CD4-positive, alpha-beta T cell treated with Interleukin-2 at 100 ng/mL for 4 hours (primary cell): ENCODE measurements at regions not wholly inside any gene's neighbourhood (a gene's known extent, or its start where the extent isn't known, plus 50 kb on each side); places are given as distances from the start of the nearest gene placed in this dataset.
"Not testable (repeated sequence)": the region's sequence is repeated elsewhere in the genome, so short reads cannot be mapped to it uniquely, and the experiment has no call there.

Experiments
- DNase-seq: peaks from one replicate; pipeline ENCODE4 v3.0.0-alpha.2; 2020; ENCODE audit warnings: low spot score

DNA sequence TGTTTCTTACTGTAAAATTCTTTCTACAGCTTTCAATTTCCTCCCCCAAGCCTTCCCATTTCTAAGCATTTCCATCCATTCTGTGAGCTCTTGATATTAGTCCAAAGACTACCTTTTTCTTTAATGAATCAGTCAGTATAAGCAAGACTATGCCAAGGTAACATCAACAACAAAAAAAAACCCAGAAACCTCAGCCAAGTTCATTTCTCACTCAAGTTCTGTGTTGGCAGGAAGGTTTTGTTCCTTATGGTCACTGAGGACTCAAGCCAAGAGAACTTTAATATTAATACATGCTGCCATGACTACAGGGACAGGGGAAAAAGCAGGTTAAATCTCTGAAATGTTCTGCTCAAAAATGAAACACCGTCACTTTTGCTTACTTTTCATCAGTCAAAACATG is 621.2 kb upstream of the NRP1 start:
- no peak for DNase-seq

GRCh38 chr10:33952692-33953360 is 618.4 kb upstream of the NRP1 start:
- no peak for DNase-seq

DNA sequence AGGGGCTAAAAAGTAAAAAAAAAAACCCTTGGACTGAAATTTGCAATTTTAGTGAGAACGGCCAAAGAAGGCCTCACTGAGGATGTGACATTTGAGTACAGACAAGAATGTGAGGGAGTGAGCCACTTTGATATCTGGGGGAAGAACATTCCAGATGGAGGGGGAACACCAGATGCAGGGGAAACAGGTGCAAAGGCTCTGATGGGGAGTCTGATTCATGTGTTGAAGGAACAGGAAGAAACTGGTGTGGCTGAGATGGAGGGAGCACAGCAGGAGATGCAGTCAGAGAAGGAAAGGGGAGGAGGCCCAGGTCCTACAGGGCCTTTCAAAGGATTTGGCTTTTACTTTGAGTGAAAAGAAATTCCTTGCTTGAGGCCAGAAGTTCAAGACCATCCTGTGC is 615.7 kb upstream of the NRP1 start:
- no peak for DNase-seq

GRCh38 chr10:33947544-33947943 is 613.1 kb upstream of the NRP1 start:
- no peak for DNase-seq

DNA sequence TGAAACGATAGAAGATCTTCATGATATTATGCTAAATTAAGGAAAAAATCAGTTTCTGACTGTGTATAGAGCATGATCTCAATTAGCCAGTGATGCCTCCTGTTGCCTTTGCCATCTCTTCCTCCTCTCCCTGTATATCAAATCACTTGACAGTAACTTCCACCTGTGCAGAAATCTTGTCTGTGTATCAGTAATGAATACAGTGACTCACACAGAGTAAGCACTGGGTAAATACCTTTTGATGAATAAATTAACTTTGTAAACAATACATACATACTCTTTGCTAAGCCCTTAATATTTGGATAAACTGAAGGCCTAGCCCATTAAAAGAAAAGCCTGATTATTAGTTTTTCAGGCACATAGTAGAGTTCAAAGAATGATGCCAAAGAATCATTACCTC is 610.6 kb upstream of the NRP1 start:
- DNase-seq: no peak

DNA sequence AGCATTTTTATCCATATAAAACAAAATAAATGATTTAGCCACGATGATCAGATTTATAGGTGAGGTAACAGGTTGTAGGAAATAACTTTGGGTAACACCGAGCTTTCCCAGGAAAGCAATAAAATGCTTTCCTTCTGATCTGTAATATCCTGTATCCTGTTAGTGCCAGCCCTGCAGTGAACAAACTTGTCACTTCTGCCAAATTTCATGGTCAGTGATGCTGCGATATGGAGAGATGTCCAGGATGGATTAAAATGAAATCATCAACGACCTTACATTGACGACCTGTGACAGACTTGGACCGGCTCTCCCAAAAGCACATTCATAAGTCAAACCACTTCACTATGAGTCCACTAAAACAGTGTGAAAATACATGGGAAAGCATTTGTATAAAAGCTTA is 608.0 kb upstream of the NRP1 start:
- DNase-seq: no peak

GRCh38 chr10:33939892-33940291 is 605.4 kb upstream of the NRP1 start:
- no peak for DNase-seq

DNA sequence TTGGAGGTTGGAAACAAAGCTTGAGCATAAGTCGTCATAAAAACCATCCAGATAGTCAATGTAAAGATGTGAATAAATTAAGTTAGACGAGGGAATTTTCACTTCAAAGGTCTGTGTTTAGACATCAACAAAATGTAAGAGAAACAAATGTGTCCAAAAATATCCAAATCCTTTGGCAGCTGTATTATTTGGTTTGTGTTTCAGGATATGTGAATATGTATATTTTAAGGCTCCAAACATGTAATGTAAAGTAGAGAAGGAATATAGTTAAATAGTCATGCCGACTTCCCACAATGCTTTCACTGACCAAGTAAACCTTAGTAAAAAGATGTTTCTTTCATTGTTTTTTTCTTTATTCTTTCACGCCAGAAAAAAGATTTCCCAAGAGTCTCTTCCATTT is 604.9 kb upstream of the NRP1 start:
- DNase-seq: no peak

GRCh38 chr10:33938001-33938400 is 603.5 kb upstream of the NRP1 start:
- DNase-seq: no peak

- DNase-seq: no peak
Measured at GRCh38 chr10:33937036-33937730, 602.7 kb upstream of the NRP1 start.

DNA sequence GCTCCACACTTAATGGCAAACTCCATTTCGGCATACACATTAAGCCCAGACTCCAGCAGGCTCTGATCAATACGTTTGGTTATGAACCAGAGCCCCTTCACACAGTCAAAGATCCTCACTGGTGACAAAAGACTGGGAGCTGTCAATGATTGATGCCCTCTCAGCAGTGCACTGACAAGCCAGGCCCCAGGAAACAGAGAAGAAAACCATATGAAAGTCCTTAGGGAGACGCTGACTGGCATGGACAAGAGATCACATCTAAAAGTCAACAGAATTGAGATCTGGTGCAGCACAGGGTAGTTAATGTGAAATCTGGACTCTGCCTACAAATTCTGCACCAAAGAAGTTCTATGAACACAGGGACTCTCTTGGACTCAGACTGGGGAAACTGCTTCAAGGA is 600.9 kb upstream of the NRP1 start:
- DNase-seq: no peak

GRCh38 chr10:33930079-33930478 is 595.6 kb upstream of the NRP1 start:
- no peak for DNase-seq

- DNase-seq: no peak
Measured at GRCh38 chr10:33927347-33927746, 592.9 kb upstream of the NRP1 start.

DNA sequence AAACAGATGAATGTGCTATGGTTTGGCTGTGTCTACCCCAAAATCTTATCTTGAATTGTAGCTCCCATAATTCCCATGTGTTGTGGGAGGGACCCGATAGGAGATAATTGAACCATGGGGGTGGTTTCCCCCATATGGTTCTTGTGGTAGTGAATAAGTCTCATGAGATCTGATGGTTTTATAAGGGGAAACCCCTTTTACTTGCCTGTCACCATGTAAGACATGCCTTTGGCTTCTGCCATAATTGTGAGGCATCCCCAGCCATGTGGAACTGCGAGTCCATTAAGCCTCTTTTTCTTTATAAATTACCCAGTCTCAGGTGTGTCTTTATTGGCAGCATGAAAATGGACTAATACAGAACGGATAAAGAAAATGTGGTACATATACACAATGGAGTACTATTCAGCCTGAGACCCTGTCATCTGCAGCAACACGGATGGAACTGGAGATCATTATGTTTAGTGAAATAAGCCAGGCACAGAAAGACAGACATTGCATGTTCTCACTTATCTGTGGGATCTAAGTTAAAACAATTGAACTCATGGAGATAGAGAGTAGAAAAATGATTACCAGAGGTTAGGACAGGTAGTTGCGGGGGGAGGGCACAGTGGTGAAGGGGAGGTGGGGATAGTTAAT is 587.6 kb upstream of the NRP1 start:
- DNase-seq: no peak

DNA sequence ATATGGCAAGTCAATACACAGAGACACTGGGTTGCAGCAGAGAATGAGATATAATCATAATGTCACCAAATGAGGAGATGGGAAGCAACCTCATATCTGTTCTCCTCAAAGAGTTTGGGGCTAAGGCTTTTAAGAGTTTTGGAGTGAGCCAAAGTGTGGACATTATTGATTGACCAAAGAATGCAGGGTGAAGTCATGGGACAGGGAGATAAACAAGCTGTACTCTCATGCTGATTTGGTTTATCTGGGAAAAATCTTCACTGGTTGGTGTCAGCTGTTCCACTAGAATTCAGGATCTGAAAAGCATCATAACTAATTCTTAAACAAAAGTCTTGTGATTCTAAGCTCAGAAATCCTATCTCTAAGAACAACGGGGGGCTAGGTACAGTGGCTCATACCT is 585.9 kb upstream of the NRP1 start:
- DNase-seq: no peak

GRCh38 chr10:33919244-33919643 is 584.8 kb upstream of the NRP1 start:
- no peak for DNase-seq

GRCh38 chr10:33917069-33917780 is 582.8 kb upstream of the NRP1 start:
- no peak for DNase-seq

GRCh38 chr10:33914746-33915145 is 580.3 kb upstream of the NRP1 start:
- DNase-seq: no peak

- no peak for DNase-seq
Measured at GRCh38 chr10:33913194-33913593, 578.7 kb upstream of the NRP1 start.

DNA sequence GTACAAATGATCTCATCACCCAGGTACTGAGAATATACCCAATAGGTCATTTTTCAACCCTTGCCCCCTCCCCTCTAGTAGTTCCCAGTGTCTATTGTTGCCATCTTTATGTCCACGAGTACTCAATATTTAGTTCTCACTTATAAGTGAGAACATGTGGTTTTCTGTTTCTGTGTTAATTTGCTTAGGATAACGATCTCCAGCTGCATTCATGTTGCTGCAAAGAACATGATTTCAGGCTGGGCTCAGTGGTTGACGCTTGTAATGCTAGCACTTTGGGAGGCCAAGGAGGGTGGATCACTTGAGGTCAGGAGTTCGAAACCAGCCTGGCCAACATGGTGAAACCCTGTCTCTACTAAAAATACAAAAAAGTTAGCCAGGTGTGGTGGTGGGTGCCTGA is 575.0 kb upstream of the NRP1 start:
- DNase-seq: not testable (repeated sequence)

DNA sequence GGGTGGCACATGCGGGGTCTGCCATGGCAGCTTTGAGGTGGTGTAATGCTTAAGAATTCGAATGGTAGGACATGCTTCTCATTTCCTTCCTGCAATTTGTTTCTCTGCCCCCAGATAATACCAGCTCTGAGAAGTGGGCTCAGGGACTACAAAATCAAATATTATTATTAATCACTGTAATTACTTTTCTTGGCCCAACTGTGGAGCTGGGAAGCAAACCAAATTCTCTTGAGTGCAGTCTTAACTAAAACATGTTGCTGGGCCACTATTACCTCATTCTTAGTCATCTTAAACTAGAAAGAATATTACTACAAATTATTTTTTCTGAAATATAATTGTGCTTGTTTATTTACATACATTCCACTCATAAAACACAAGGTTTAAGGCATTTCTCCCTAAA is 566.7 kb upstream of the NRP1 start:
- DNase-seq: no peak

DNA sequence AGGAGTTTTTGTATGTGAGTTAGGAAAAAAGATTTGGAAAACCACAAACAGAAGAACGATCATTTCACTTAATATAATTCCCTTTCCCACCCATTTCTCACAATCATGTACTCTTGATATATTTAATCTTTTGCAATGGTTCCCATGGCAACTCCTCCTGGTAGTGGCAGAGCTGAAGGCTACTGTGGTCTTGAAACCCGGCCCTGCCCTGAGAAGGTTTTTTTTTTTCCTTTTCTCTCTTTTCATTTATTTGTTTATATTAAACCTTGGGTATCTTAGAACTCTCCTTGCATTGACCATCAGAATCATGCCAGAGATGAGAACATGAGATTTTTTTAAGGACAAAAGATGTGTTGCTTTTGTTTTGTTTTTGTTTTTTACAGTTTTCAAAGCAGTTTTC is 566.1 kb upstream of the NRP1 start:
- no peak for DNase-seq
